SK-N-SH treated with all-trans-retinoic acid at 6 μM for 48 hours (cell line): ENCODE measurements at regions not wholly inside any gene's neighbourhood (a gene's known extent, or its start where the extent isn't known, plus 50 kb on each side); places are given as distances from the start of the nearest gene placed in this dataset.
A peak's percentile ranks its signal among the peaks of the same experiment; 100 is the strongest.
"Not testable (repeated sequence)": the region's sequence is repeated elsewhere in the genome, so short reads cannot be mapped to it uniquely, and the experiment has no call there.

Source experiments
- ATAC-seq: fragments of 200-7000 bp; cut with Tn5 transposase; 3 replicates; pipeline ENCODE4 v1.9.1; 2020; ENCODE audit warnings: mild to moderate bottlenecking, moderate library complexity
- ARNTL ChIP-seq: fragments of 450-650 bp; formaldehyde crosslinking; IDR thresholded peaks from 2 replicates; pipeline ENCODE4 v1.5.0; 2020; ENCODE audit warnings: low read depth, mild to moderate bottlenecking, moderate library complexity, borderline replicate concordance
- BACH2 ChIP-seq: fragments of 250-450 bp; sonication (Bioruptor Pico); IDR thresholded peaks from 2 replicates; pipeline ENCODE4 v1.9.0; 2021; ENCODE audit warnings: mild to moderate bottlenecking, borderline replicate concordance
- CREB5 ChIP-seq: fragments of 250-450 bp; sonication (Bioruptor Pico); IDR thresholded peaks from 2 replicates; pipeline ENCODE4 v1.5.1; 2020; ENCODE audit warnings: low read depth, mild to moderate bottlenecking, moderate library complexity
- CSDC2 ChIP-seq: fragments of 250-450 bp; sonication (Bioruptor Pico); IDR thresholded peaks from 2 replicates; pipeline ENCODE4 v1.5.0; 2020; ENCODE audit warnings: mild to moderate bottlenecking, moderate library complexity
- ESRRG ChIP-seq: fragments of 250-450 bp; sonication (Bioruptor Pico); IDR thresholded peaks from 2 replicates; pipeline ENCODE4 v1.6.1; 2021; ENCODE audit warnings: mild to moderate bottlenecking
- GLIS3 ChIP-seq: fragments of 250-450 bp; sonication (Bioruptor Pico); IDR thresholded peaks from 2 replicates; pipeline ENCODE4 v1.5.0; 2020; ENCODE audit warnings: mild to moderate bottlenecking, moderate library complexity
- ISL1 ChIP-seq: fragments of 250-450 bp; sonication (Bioruptor Pico); IDR thresholded peaks from 2 replicates; pipeline ENCODE4 v2.1.2; 2022; ENCODE audit warnings: mild to moderate bottlenecking, moderate library complexity
- OSR1 ChIP-seq: fragments of 250-450 bp; sonication (Bioruptor Pico); IDR thresholded peaks from 2 replicates; pipeline ENCODE4 v1.8.0; 2022; ENCODE audit warnings: moderate library complexity, mild to moderate bottlenecking, inconsistent platforms
- PATZ1 ChIP-seq: fragments of 250-450 bp; sonication (Bioruptor Pico); IDR thresholded peaks from 2 replicates; pipeline ENCODE4 v1.8.0; 2020; ENCODE audit warnings: mild to moderate bottlenecking, moderate library complexity, borderline replicate concordance
- POU6F1 ChIP-seq: fragments of 250-450 bp; sonication (Bioruptor Pico); IDR thresholded peaks from 2 replicates; pipeline ENCODE4 v1.8.0; 2021; ENCODE audit warnings: low read depth, mild to moderate bottlenecking, moderate library complexity, borderline replicate concordance
- PPARA ChIP-seq: fragments of 250-450 bp; sonication (Bioruptor Pico); IDR thresholded peaks from 2 replicates; pipeline ENCODE4 v1.5.0; 2020; ENCODE audit warnings: mild to moderate bottlenecking, borderline replicate concordance
- SNAI2 ChIP-seq: fragments of 250-450 bp; sonication (Bioruptor Pico); IDR thresholded peaks from 2 replicates; pipeline ENCODE4 v1.5.0; 2020; ENCODE audit warnings: mild to moderate bottlenecking, moderate library complexity
- TCF4 ChIP-seq: fragments of 250-450 bp; sonication (Bioruptor Pico); IDR thresholded peaks from 2 replicates; pipeline ENCODE4 v1.8.0; 2021; ENCODE audit warnings: mild to moderate bottlenecking, moderate library complexity, borderline replicate concordance
- TOX ChIP-seq: fragments of 250-450 bp; sonication (Bioruptor Pico); IDR thresholded peaks from 2 replicates; pipeline ENCODE4 v1.8.0; 2021; ENCODE audit warnings: mild to moderate bottlenecking, moderate library complexity, borderline replicate concordance
- TSHZ2 ChIP-seq: fragments of 250-450 bp; sonication (Bioruptor Pico); IDR thresholded peaks from 2 replicates; pipeline ENCODE4 v1.5.0; 2020; ENCODE audit warnings: mild to moderate bottlenecking, moderate library complexity
- ZC3H10 ChIP-seq: fragments of 250-450 bp; sonication (Bioruptor Pico); IDR thresholded peaks from 2 replicates; pipeline ENCODE4 v1.5.1; 2021; ENCODE audit warnings: mild to moderate bottlenecking, moderate library complexity
- ZFP3 ChIP-seq: fragments of 250-450 bp; sonication (Bioruptor Pico); IDR thresholded peaks from 2 replicates; pipeline ENCODE4 v1.5.0; 2020; ENCODE audit warnings: mild to moderate bottlenecking, moderate library complexity
- ZFP30 ChIP-seq: fragments of 450-650 bp; formaldehyde crosslinking; IDR thresholded peaks from 2 replicates; pipeline ENCODE4 v1.5.0; 2022; ENCODE audit warnings: mild to moderate bottlenecking, moderate library complexity
- ZNF565 ChIP-seq: fragments of 450-650 bp; formaldehyde crosslinking; conservative IDR thresholded peaks from 2 replicates; pipeline ENCODE4 v1.5.0; 2020; ENCODE audit warnings: low read depth, mild to moderate bottlenecking, moderate library complexity
- ZNF70 ChIP-seq: fragments of 450-650 bp; formaldehyde crosslinking; IDR thresholded peaks from 2 replicates; pipeline ENCODE4 v1.5.0; 2020; ENCODE audit warnings: mild to moderate bottlenecking, moderate library complexity
- ZNF8 ChIP-seq: fragments of 450-650 bp; formaldehyde crosslinking; IDR thresholded peaks from 2 replicates; pipeline ENCODE4 v1.5.0; 2020; ENCODE audit warnings: mild to moderate bottlenecking, moderate library complexity

- TF ChIP-seq ZNF70 (CRISPR knock-in tag) (no peak), ISL1 (no peak), GLIS3 (CRISPR knock-in tag) (no peak), ZNF8 (CRISPR knock-in tag) (no peak), ZFP3 (no peak), BACH2 (CRISPR knock-in tag) (no peak), CSDC2 (no peak), SNAI2 (no peak), ZNF565 (no peak), TCF4 (CRISPR knock-in tag) (no peak), POU6F1 (CRISPR knock-in tag) (no peak)
- ATAC-seq, result peak; percentile 89
Observed at GRCh38 chr15:37425541-37425940, 325.2 kb upstream of the MEIS2 start.

- ATAC-seq, result not testable (repeated sequence)
Observed at GRCh38 chr15:37427393-37427792, 327.0 kb upstream of the MEIS2 start.

- ATAC-seq, result no peak
- TF ChIP-seq BACH2 (CRISPR knock-in tag), result no peak
- no peak for TF ChIP-seq ZNF70 (CRISPR knock-in tag)
- no peak for TF ChIP-seq CSDC2
- no peak for TF ChIP-seq PPARA (CRISPR knock-in tag)
- no peak for TF ChIP-seq ZFP30
- no peak for TF ChIP-seq TCF4 (CRISPR knock-in tag)
- TF ChIP-seq OSR1 (CRISPR knock-in tag), result no peak
- no peak for TF ChIP-seq ZFP3
- no peak for TF ChIP-seq ESRRG
- no peak for TF ChIP-seq SNAI2
- no peak for TF ChIP-seq TSHZ2 (CRISPR knock-in tag)
- no peak for TF ChIP-seq ISL1
Observed at GRCh38 chr15:37446921-37447320, 346.6 kb upstream of the MEIS2 start.

- TF ChIP-seq ESRRG (no peak), ZFP3 (no peak), ZNF8 (CRISPR knock-in tag) (no peak), CREB5 (CRISPR knock-in tag) (no peak), GLIS3 (CRISPR knock-in tag) (no peak), TSHZ2 (CRISPR knock-in tag) (no peak), SNAI2 (no peak), TOX (CRISPR knock-in tag) (no peak), OSR1 (CRISPR knock-in tag) (no peak), ZC3H10 (no peak), ARNTL (no peak), BACH2 (CRISPR knock-in tag) (no peak), TCF4 (CRISPR knock-in tag) (no peak), PATZ1 (no peak)
- no peak for ATAC-seq
Observed at GRCh38 chr15:37452498-37452897, 352.1 kb upstream of the MEIS2 start.
